Spleen (tissue), 11 donors: ENCODE measurements at regions not wholly inside any gene's neighbourhood (a gene's known extent, or its start where the extent isn't known, plus 50 kb on each side); places are given as distances from the start of the nearest gene placed in this dataset.

ENCODE experiments used
- DNase-seq: peaks from one replicate; pipeline ENCODE4 v3.0.0-alpha.2; 2020
- H3K27ac ChIP-seq, 8 donors: fragments of 200-600 bp; sonication (generic) in 7 of 8; 1 replicate in 4 of 8; 2 replicates in 4 of 8; pipeline versions ENCODE4 v1.5.0 to v1.8.0; 2016 to 2021; ENCODE audit warnings: inconsistent platforms in 4 of 8, mild to moderate bottlenecking in 4 of 8, moderate library complexity in 1 of 8
- H3K27me3 ChIP-seq, 7 donors: fragments of 200-600 bp; sonication (generic) in 6 of 7; replicated peaks in 1 of 7; 1 replicate in 4 of 7; 2 replicates in 3 of 7; pipeline versions ENCODE4 v1.5.0 to v1.8.0; 2016 to 2021; ENCODE audit warnings: inconsistent platforms in 3 of 7, mild to moderate bottlenecking in 1 of 7
- H3K36me3 ChIP-seq, 6 donors: fragments of 200-600 bp; sonication (generic) in 5 of 6; 1 replicate in 4 of 6; 2 replicates in 2 of 6; pipeline versions ENCODE4 v1.5.0 to v1.8.0; 2016 to 2021; ENCODE audit warnings: inconsistent platforms in 2 of 6
- H3K4me1 ChIP-seq, 6 donors: fragments of 200-600 bp; sonication (generic) in 5 of 6; 1 replicate in 3 of 6; 2 replicates in 3 of 6; pipeline versions ENCODE4 v1.5.0 to v1.8.0; 2016 to 2021; ENCODE audit warnings: inconsistent platforms in 3 of 6
- H3K4me3 ChIP-seq, 8 donors: fragments of 200-600 bp; sonication (generic) in 7 of 8; 1 replicate in 4 of 8; 2 replicates in 4 of 8; pipeline versions ENCODE4 v1.5.0 to v1.8.0; 2016 to 2021; ENCODE audit warnings: inconsistent platforms in 4 of 8, mild to moderate bottlenecking in 4 of 8, moderate library complexity in 2 of 8
- H3K9me3 ChIP-seq, 8 donors: fragments of 200-600 bp; sonication (generic) in 7 of 8; 1 replicate in 4 of 8; 2 replicates in 4 of 8; pipeline versions ENCODE4 v1.5.0 to v1.8.0; 2016 to 2021; ENCODE audit warnings: inconsistent platforms in 4 of 8
- CTCF ChIP-seq, 11 experiments: fragments of 200-600 bp in 7 of 11; fragments of 450-650 bp in 4 of 11; sonication (generic) in 4 of 11; IDR thresholded peaks in 8 of 11; conservative IDR thresholded peaks in 3 of 11; 1 replicate in 7 of 11; 2 replicates in 4 of 11; pipeline versions ENCODE4 v1.4.0 to v1.8.0; 2016 to 2021; ENCODE audit warnings: antibody characterized with exemption in 11 of 11, inconsistent platforms in 4 of 11, mild to moderate bottlenecking in 1 of 11
- POLR2A ChIP-seq, 3 donors: fragments of 450-650 bp; IDR thresholded peaks; one replicate each; pipeline ENCODE4 v1.5.1; 2017; ENCODE audit warnings: antibody characterized with exemption in 3 of 3, mild to moderate bottlenecking in 1 of 3
- POLR2AphosphoS5 ChIP-seq, 3 donors: sonication (generic); formaldehyde crosslinking; IDR thresholded peaks; one replicate each; pipeline ENCODE4 v1.5.1; 2017; ENCODE audit warnings: antibody characterized with exemption in 3 of 3
- WGBS, 5 donors: extraction: QIAGEN DNeasy Blood & Tissue Kit in 3 of 5; methylation state at CpG; one replicate each; pipeline versions ENCODE4 v1.1.5 to v1.1.7; 2013 to 2018; 5-methylcytosine and 5-hydroxymethylcytosine counted together
- intact Hi-C: fragments of 100-400 bp; cut with DNase I; formaldehyde crosslinking; loops from one replicate; pipeline ENCODE4 v1.15.0; 2023; ENCODE audit warnings: low total_unique reads
- donor health status: healthy with polysubstance abuse.
- donor health status: DM: no; HTN: no; CAD: no; lungs with moderate emphysema.
- donor health status: DM: no; HTN: no; CAD: no.
- donor health status: Bipolar disorder and iron deficiency.
- donor health status: healthy.
- donor health status: DM: no; HTN: no; CAD: no.
- donor health status: DM: yes; HTN: yes; CAD: no.

- TF ChIP-seq POLR2A (IDR thresholded peaks at IDR 0.05) = no peak
- TF ChIP-seq POLR2AphosphoS5 (IDR thresholded peaks at IDR 0.05) = no peak
- TF ChIP-seq CTCF (IDR thresholded peaks at IDR 0.05 in 8 of 11, conservative IDR thresholded peaks at IDR 0.05 in 3 of 11) = no peak
- no peaks in the 10 kb centered on the region for H3K27me3 ChIP-seq
- H3K4me1 ChIP-seq = peaks cover 11 to 72% (median 33%) of the 10 kb centered on the region in 6 donors
- H3K27ac ChIP-seq = peak overlapping the region in 1 of 8 donors; percentile 93
- no peaks in the 10 kb centered on the region for H3K36me3 ChIP-seq
- intact Hi-C loops = no loop called here
- no peaks in the 10 kb centered on the region for H3K9me3 ChIP-seq
- no peak for DNase-seq
- 65 to 77% (median 68%) methylated on average over 11 to 16 of the region's 16 CpGs for WGBS, 5 donors
- H3K4me3 ChIP-seq = no peak overlapping the region
Observed at GRCh38 chr2:136243638-136244535, 125.9 kb upstream of the CXCR4 start.

DNA sequence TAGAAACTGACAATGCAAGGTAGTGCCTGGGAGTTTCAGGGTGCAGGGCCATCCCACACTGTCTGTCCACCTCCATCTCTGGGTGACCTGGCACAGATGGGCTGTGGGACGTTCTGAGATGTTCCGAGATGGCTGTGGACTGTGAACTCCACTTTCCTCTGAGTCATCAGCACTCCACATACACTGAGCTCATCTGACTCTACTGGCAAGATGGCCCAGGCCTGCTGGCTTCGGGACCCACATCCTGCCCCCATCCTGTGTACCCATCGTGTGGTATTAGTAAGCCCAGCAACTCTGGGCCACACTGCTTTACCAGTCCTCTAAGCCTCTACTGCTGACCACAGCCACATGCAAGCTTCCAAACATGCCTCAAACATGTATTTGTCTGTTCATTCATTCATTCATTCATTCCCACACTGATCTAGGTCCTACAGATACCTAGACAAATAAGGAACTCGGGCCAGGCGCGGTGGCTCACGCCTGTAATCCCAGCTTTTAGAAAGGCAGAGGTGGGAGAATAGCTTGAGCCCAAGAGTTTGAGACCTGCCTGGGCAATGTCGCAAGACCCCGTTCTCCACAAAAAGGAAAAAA lies 124.8 kb upstream of the CXCR4 start:
- TF ChIP-seq CTCF (IDR thresholded peaks at IDR 0.05 in 8 of 11, conservative IDR thresholded peaks at IDR 0.05 in 3 of 11) (no peak), POLR2AphosphoS5 (IDR thresholded peaks at IDR 0.05) (peak in 2 of 3 donors; percentile 49 to 66)
- Histone ChIP-seq H3K27me3 (no peaks in the 10 kb centered on the region), H3K36me3 (no peaks in the 10 kb centered on the region), H3K9me3 (no peaks in the 10 kb centered on the region), H3K27ac (peak overlapping the region in 5 of 8 donors; percentile 9 to 96 (median 60)), H3K4me3 (no peak overlapping the region), H3K4me1 (peaks cover 19 to 83% (median 44%) of the 10 kb centered on the region in 6 donors)
- WGBS, 5 donors = 65 to 75% (median 72%) methylated on average over 9 to 10 of the region's 10 CpGs
- DNase-seq = peak; percentile 84
- intact Hi-C loops = no loop called here

DNA sequence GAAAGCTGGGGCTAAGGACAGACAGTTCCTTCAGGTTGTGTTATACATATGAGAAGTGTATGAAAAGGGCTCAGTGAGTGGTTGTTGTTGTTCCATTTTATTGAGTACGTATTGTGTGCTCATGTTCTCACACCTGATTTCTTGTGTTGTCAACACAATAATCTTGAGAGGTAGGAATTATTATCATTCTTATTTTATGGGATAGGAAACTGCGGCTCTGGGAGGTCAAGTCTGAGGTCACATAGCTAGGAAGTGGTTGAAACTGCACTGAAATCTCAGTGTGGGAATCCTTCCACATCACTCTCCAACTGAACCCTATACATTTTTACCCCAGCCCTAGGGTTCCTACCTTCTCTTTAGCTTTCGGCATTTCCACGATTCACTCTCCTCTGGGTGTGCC lies 124.2 kb upstream of the CXCR4 start:
- intact Hi-C loops = no loop called here
- TF ChIP-seq POLR2A (IDR thresholded peaks at IDR 0.05) = no peak
- no peak for TF ChIP-seq POLR2AphosphoS5 (IDR thresholded peaks at IDR 0.05)
- TF ChIP-seq CTCF (IDR thresholded peaks at IDR 0.05 in 8 of 11, conservative IDR thresholded peaks at IDR 0.05 in 3 of 11) = no peak
- DNase-seq = no peak
- no peaks in the 10 kb centered on the region for H3K36me3 ChIP-seq
- H3K9me3 ChIP-seq = no peaks in the 10 kb centered on the region
- 71 to 79% (median 73%) methylated on average over 4 of the region's 4 CpGs for WGBS, 5 donors
- H3K27me3 ChIP-seq = no peaks in the 10 kb centered on the region
- peak overlapping the region in 5 of 8 donors; percentile 9 to 96 (median 60) for H3K27ac ChIP-seq
- no peak overlapping the region for H3K4me3 ChIP-seq
- peaks cover 20 to 90% (median 51%) of the 10 kb centered on the region in 6 donors for H3K4me1 ChIP-seq

DNA sequence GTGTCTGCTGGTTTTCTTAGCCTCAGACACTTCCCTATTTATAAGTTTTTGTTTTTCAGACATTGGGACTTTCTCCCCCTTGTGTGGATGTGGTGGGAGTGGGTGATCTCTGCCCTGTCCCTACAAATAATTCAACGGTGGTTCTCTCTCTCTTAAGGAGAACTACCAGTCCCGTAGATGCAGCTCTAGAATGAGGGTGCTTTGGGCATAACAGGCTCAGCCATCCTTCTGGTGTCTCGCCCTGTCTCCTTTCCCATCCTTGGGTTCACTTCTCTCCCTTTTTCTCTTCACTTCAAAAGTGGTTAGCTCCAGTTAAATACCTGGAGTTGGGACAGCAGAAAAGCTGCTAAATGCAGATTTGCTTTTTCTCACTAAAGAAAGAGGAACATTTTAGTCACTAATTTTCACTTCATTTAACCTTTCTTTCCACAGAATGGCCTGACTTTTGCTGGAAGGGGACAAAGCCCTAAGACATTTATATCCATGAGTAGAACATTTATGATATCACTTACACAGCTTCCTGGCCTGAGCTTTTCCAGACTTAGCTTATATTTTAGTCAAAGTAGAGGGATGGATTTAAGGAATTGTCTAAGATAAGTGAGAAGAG lies 121.2 kb upstream of the CXCR4 start:
- intact Hi-C loops = no loop called here
- Histone ChIP-seq H3K4me3 (peak overlapping the region in 1 of 8 donors; percentile 58), H3K9me3 (no peaks in the 10 kb centered on the region), H3K4me1 (peaks cover 20 to 74% (median 40%) of the 10 kb centered on the region in 6 donors), H3K27me3 (no peaks in the 10 kb centered on the region), H3K27ac (peak overlapping the region; percentile 84 to 96 (median 93)), H3K36me3 (no peaks in the 10 kb centered on the region)
- 32 to 48% (median 34%) methylated on average over 3 of the region's 3 CpGs for WGBS, 5 donors
- no peak for DNase-seq
- TF ChIP-seq POLR2AphosphoS5 (IDR thresholded peaks at IDR 0.05) = peak in 1 of 3 donors; percentile 80
- TF ChIP-seq CTCF (IDR thresholded peaks at IDR 0.05 in 8 of 11, conservative IDR thresholded peaks at IDR 0.05 in 3 of 11) = peak in 2 of 11 experiments; percentile 18 to 22
- no peak for TF ChIP-seq POLR2A (IDR thresholded peaks at IDR 0.05)
